ENCODE measurements at regions not wholly inside any gene's neighbourhood (a gene's known extent, or its start where the extent isn't known, plus 50 kb on each side); places are given as distances from the start of the nearest gene placed in this dataset.

GRCh38 chr18:24985586-24985985, 366.4 kb downstream of the ZNF521 start:
- TF ChIP-seq REST (IDR thresholded peaks at IDR 0.05; ENCODE audit: insufficient read depth in 1 of 2, low read depth in 2 of 2, low read length in 2 of 2) (no peak), SIN3A (IDR thresholded peaks at IDR 0.05; ENCODE audit: borderline replicate concordance, insufficient read depth, low read length) (no peak), POLR2AphosphoS5 (IDR thresholded peaks at IDR 0.05; ENCODE audit: low read depth, low read length) (no peak), FOXP2 (optimal IDR thresholded peaks at IDR 0.05; ENCODE audit: borderline replicate concordance, extremely low read depth, extremely low read length, insufficient read depth) (no peak), TAF1 (IDR thresholded peaks at IDR 0.05; ENCODE audit: borderline replicate concordance, insufficient read depth, low read length) (no peak)

- no peak for TF ChIP-seq TAF1 (IDR thresholded peaks at IDR 0.05; ENCODE audit: borderline replicate concordance, insufficient read depth, low read length)
- no peak for TF ChIP-seq POLR2AphosphoS5 (IDR thresholded peaks at IDR 0.05; ENCODE audit: low read depth, low read length)
- TF ChIP-seq FOXP2 (optimal IDR thresholded peaks at IDR 0.05; ENCODE audit: borderline replicate concordance, extremely low read depth, extremely low read length, insufficient read depth), result no peak
- no peak for TF ChIP-seq SIN3A (IDR thresholded peaks at IDR 0.05; ENCODE audit: borderline replicate concordance, insufficient read depth, low read length)
- no peak for TF ChIP-seq REST (IDR thresholded peaks at IDR 0.05; ENCODE audit: insufficient read depth in 1 of 2, low read depth in 2 of 2, low read length in 2 of 2)
These were observed 365.2 kb downstream of the ZNF521 start for GRCh38 chr18:24986666-24987302.

GRCh38 chr18:24987303-24988252, 364.4 kb downstream of the ZNF521 start:
- TF ChIP-seq POLR2AphosphoS5 (IDR thresholded peaks at IDR 0.05; ENCODE audit: low read depth, low read length), result no peak
- no peak for TF ChIP-seq FOXP2 (optimal IDR thresholded peaks at IDR 0.05; ENCODE audit: borderline replicate concordance, extremely low read depth, extremely low read length, insufficient read depth)
- TF ChIP-seq TAF1 (IDR thresholded peaks at IDR 0.05; ENCODE audit: borderline replicate concordance, insufficient read depth, low read length), result no peak
- no peak for TF ChIP-seq SIN3A (IDR thresholded peaks at IDR 0.05; ENCODE audit: borderline replicate concordance, insufficient read depth, low read length)
- TF ChIP-seq REST (IDR thresholded peaks at IDR 0.05; ENCODE audit: insufficient read depth in 1 of 2, low read depth in 2 of 2, low read length in 2 of 2), result no peak

- TF ChIP-seq POLR2AphosphoS5 (IDR thresholded peaks at IDR 0.05; ENCODE audit: low read depth, low read length), result no peak
- no peak for TF ChIP-seq REST (IDR thresholded peaks at IDR 0.05; ENCODE audit: insufficient read depth in 1 of 2, low read depth in 2 of 2, low read length in 2 of 2)
- no peak for TF ChIP-seq FOXP2 (optimal IDR thresholded peaks at IDR 0.05; ENCODE audit: borderline replicate concordance, extremely low read depth, extremely low read length, insufficient read depth)
- no peak for TF ChIP-seq TAF1 (IDR thresholded peaks at IDR 0.05; ENCODE audit: borderline replicate concordance, insufficient read depth, low read length)
- no peak for TF ChIP-seq SIN3A (IDR thresholded peaks at IDR 0.05; ENCODE audit: borderline replicate concordance, insufficient read depth, low read length)
These were observed 363.6 kb downstream of the ZNF521 start for GRCh38 chr18:24988253-24988840.
